Ovary (tissue), 7 donors: ENCODE measurements at regions not wholly inside any gene's neighbourhood (a gene's known extent, or its start where the extent isn't known, plus 50 kb on each side); places are given as distances from the start of the nearest gene placed in this dataset.
"Not testable (repeated sequence)": the region's sequence is repeated elsewhere in the genome, so short reads cannot be mapped to it uniquely, and the experiment has no call there.

Source experiments
- DNase-seq, 5 donors: peaks; one replicate each; pipeline ENCODE4 v3.0.0-alpha.2; 2019 to 2020
- H3K27ac ChIP-seq, 2 donors: fragments of 200-600 bp; one replicate each; pipeline versions ENCODE4 v1.5.1 to v1.8.0; 2019 to 2022
- H3K27me3 ChIP-seq: fragments of 200-600 bp; one replicate; pipeline ENCODE4 v1.8.0; 2022
- H3K36me3 ChIP-seq: fragments of 200-600 bp; sonication (generic); one replicate; pipeline ENCODE4 v1.5.1; 2019
- H3K4me1 ChIP-seq: one replicate; pipeline ENCODE4 v1.8.1; 2013; ENCODE audit warnings: mild to moderate bottlenecking, moderate library complexity; ENCODE audit not compliant: insufficient read depth
- H3K4me3 ChIP-seq: fragments of 200-600 bp; sonication (generic); one replicate; pipeline ENCODE4 v1.5.1; 2017
- H3K9me3 ChIP-seq, 2 donors: fragments of 200-600 bp in 1 of 2; sonication (generic) in 1 of 2; one replicate each; pipeline versions ENCODE4 v1.5.1 to v1.8.1; 2013 to 2019; ENCODE audit warnings: mild to moderate bottlenecking in 1 of 2, moderate library complexity in 1 of 2
- EP300 ChIP-seq: sonication (generic); formaldehyde crosslinking; IDR thresholded peaks from one replicate; pipeline ENCODE4 v1.6.1; 2017; ENCODE audit warnings: antibody characterized with exemption
- POLR2A ChIP-seq: fragments of 450-650 bp; IDR thresholded peaks from one replicate; pipeline ENCODE4 v1.6.1; 2017; ENCODE audit warnings: antibody characterized with exemption, mild to moderate bottlenecking, moderate library complexity
- WGBS, 3 donors: extraction: QIAGEN DNeasy Blood & Tissue Kit in 1 of 3; methylation state at CpG; one replicate each; pipeline versions ENCODE4 v1.1.5 to v1.1.7; 2013 to 2017; 5-methylcytosine and 5-hydroxymethylcytosine counted together
- intact Hi-C, 4 donors: fragments of 100-400 bp; cut with DNase I; formaldehyde crosslinking; loops; one replicate each; pipeline versions ENCODE4 v1.11.0 to v1.15.1; 2022 to 2023
- TF ChIP-seq, protein P1 (sequence below), 3 donors: fragments of 450-650 bp in 2 of 3; fragments of 200-600 bp in 1 of 3; IDR thresholded peaks; one replicate each; pipeline versions ENCODE4 v1.5.1 to v1.8.0; 2016 to 2022; ENCODE audit warnings: antibody characterized with exemption in 3 of 3, mild to moderate bottlenecking in 1 of 3
- donor health status: DM: no; HTN: no; CAD: no; lungs with moderate emphysema.
- donor health status: DM: no; HTN: no; CAD: no.
- donor health status: Bipolar disorder and iron deficiency.
- donor health status: DM: no; HTN: no; CAD: no.
- donor health status: DM: yes; HTN: yes; CAD: no.

DNA sequence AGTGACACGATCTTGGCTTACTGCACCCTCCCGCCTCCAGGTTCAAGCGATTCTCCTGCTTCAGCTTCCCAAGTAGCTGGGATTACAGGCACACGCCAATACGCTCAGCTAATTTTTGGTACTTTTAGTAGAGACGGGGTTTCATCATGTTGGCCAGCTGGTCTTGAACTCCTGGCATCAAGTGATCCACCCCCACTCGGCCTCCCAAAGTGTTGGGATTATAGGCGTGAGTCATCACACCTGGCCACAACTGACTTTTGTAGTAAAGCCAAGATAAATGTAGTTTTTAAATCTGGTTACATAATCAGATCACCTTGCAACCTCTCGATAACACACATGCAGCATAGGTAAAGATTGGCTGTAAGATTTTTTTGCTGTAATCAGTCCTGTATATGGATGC, 657.5 kb upstream of the DPPA4 start:
- no peak for TF ChIP-seq EP300
- TF ChIP-seq POLR2A = no peak
- TF ChIP-seq, protein P1, sequence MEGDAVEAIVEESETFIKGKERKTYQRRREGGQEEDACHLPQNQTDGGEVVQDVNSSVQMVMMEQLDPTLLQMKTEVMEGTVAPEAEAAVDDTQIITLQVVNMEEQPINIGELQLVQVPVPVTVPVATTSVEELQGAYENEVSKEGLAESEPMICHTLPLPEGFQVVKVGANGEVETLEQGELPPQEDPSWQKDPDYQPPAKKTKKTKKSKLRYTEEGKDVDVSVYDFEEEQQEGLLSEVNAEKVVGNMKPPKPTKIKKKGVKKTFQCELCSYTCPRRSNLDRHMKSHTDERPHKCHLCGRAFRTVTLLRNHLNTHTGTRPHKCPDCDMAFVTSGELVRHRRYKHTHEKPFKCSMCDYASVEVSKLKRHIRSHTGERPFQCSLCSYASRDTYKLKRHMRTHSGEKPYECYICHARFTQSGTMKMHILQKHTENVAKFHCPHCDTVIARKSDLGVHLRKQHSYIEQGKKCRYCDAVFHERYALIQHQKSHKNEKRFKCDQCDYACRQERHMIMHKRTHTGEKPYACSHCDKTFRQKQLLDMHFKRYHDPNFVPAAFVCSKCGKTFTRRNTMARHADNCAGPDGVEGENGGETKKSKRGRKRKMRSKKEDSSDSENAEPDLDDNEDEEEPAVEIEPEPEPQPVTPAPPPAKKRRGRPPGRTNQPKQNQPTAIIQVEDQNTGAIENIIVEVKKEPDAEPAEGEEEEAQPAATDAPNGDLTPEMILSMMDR (IDR thresholded peaks at IDR 0.05) = no peak
- H3K27ac ChIP-seq = no peak overlapping the region
- WGBS, 3 donors = 82 to 90% (median 82%) methylated on average over 9 of the region's 9 CpGs
- no peaks in the 10 kb centered on the region for H3K36me3 ChIP-seq
- H3K4me3 ChIP-seq = no peak overlapping the region
- no peaks in the 10 kb centered on the region for H3K4me1 ChIP-seq
- intact Hi-C loops = no loop called here
- no peaks in the 10 kb centered on the region for H3K27me3 ChIP-seq
- no peaks in the 10 kb centered on the region for H3K9me3 ChIP-seq
- no peak for DNase-seq

DNA sequence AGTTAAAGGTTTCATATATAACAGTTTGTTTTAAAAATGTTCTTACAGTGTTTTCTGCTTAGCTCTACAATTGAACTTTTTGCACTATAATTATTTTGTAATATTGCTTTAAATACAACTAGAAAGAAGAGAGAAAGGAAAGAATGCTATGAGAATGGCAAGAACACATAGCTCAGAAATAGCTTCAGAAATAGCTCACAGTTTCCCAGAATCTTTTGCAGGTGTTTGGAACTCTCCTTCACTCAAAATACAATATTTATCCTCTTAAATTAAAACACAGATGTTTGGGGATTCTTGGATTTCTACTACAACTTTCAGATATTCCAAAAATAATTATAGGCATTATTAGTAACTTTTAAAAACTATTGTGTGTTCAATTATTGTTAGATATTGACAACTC, 658.0 kb upstream of the DPPA4 start:
- Histone ChIP-seq H3K4me3 (no peak overlapping the region), H3K9me3 (no peaks in the 10 kb centered on the region), H3K27ac (no peak overlapping the region), H3K27me3 (no peaks in the 10 kb centered on the region), H3K4me1 (no peaks in the 10 kb centered on the region), H3K36me3 (no peaks in the 10 kb centered on the region)
- intact Hi-C loops = no loop called here
- TF ChIP-seq, protein P1 (IDR thresholded peaks at IDR 0.05) = no peak
- TF ChIP-seq POLR2A (no peak), EP300 (no peak)
- no peak for DNase-seq

DNA sequence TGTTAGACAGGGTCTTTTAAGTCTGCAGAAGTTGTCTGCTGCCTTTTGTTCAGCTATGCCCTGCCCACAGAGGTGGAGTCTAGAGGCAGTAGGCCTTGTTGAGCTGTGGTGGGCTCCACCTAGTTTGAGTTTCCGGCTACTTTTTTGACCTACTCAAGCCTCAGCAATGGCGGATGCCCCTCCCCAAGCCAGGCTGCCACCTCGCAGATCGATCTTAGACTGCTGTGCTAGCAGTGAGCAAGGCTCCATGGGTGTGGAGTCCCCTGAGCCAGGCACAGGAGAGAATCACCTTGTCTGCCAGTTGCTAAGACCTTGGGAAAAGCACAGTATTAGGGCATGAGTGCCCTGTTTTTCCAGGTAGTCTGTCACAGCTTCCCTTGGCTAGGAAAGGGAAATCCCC, 664.6 kb upstream of the DPPA4 start:
- intact Hi-C loops, H3K27ac ChIP-seq, H3K9me3 ChIP-seq, H3K4me1 ChIP-seq, H3K27me3 ChIP-seq, H3K4me3 ChIP-seq, H3K36me3 ChIP-seq, DNase-seq: not testable (repeated sequence)
- WGBS, 3 donors = 96 to 100% (median 98%) methylated on average over 4 of the region's 4 CpGs

GRCh38 chr3:110006913-110007312, 669.6 kb upstream of the DPPA4 start:
- Histone ChIP-seq H3K9me3 (no peaks in the 10 kb centered on the region), H3K27me3 (no peaks in the 10 kb centered on the region), H3K4me1 (no peaks in the 10 kb centered on the region), H3K27ac (no peak overlapping the region), H3K36me3 (no peaks in the 10 kb centered on the region), H3K4me3 (no peak overlapping the region)
- TF ChIP-seq POLR2A (no peak), EP300 (no peak)
- TF ChIP-seq, protein P1 (IDR thresholded peaks at IDR 0.05) = no peak
- WGBS, 3 donors = 72 to 79% (median 73%) methylated on average over 3 of the region's 3 CpGs
- intact Hi-C loops = no loop called here
- DNase-seq = no peak

GRCh38 chr3:110015231-110015963, 678.1 kb upstream of the DPPA4 start:
- no peak overlapping the region for H3K27ac ChIP-seq
- intact Hi-C loops = no loop called here
- peaks cover 2% of the 10 kb centered on the region for H3K4me1 ChIP-seq
- H3K27me3 ChIP-seq = no peaks in the 10 kb centered on the region
- TF ChIP-seq POLR2A (no peak), EP300 (no peak)
- TF ChIP-seq, protein P1 (IDR thresholded peaks at IDR 0.05) = no peak
- no peak for DNase-seq
- 77 to 83% (median 80%) methylated on average over 4 of the region's 4 CpGs for WGBS, 3 donors
- H3K4me3 ChIP-seq = no peak overlapping the region
- no peaks in the 10 kb centered on the region for H3K9me3 ChIP-seq
- H3K36me3 ChIP-seq = no peaks in the 10 kb centered on the region
